ENCODE measurements at regions not wholly inside any gene's neighbourhood (a gene's known extent, or its start where the extent isn't known, plus 50 kb on each side); places are given as distances from the start of the nearest gene placed in this dataset.

DNA sequence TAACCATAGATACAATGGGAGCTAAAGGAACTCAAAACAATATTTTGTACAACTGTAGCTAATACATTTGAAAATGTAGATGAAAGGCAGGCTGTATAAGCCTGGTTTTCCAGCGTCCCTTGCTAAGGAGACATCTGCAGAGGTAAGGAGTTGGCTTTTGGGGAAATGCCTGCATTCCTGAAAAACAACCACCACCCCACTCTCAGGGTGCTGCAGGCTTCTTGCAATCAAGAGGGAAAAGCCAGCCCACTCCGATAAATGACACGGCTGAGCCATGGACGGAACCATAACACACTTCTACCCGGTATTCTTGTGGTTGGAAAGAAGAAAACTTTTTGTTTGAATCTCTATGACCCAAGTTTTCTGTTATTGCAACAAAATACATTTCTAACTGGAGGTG, 200.3 kb downstream of the TEX36 start:
- no peak overlapping the region for H3K4me3 ChIP-seq (ENCODE audit: low read depth, low read length)
- TF ChIP-seq, protein P1, sequence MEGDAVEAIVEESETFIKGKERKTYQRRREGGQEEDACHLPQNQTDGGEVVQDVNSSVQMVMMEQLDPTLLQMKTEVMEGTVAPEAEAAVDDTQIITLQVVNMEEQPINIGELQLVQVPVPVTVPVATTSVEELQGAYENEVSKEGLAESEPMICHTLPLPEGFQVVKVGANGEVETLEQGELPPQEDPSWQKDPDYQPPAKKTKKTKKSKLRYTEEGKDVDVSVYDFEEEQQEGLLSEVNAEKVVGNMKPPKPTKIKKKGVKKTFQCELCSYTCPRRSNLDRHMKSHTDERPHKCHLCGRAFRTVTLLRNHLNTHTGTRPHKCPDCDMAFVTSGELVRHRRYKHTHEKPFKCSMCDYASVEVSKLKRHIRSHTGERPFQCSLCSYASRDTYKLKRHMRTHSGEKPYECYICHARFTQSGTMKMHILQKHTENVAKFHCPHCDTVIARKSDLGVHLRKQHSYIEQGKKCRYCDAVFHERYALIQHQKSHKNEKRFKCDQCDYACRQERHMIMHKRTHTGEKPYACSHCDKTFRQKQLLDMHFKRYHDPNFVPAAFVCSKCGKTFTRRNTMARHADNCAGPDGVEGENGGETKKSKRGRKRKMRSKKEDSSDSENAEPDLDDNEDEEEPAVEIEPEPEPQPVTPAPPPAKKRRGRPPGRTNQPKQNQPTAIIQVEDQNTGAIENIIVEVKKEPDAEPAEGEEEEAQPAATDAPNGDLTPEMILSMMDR (IDR thresholded peaks at IDR 0.05; ENCODE audit: control insufficient read depth, extremely low read depth, insufficient read depth) = no peak
- no peak for DNase-seq (ENCODE audit: low read depth)

DNA sequence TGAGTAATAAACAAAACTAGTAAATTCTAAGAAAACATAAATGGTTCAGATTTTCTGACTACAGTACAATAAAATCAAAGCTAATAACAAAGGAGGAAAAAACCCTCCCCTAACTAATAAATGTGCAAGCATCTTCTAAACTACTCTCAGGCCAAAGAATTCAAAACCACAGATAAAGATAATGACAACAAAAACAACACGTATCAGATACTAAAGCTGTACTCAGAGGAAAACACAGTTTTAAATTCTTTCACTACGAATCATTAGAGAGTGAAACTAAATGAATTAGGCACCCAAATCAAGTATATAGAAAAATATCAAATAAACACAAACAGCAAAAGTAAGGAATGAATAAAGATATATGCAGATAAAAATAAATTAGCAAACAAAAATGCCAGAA, 200.9 kb downstream of the TEX36 start:
- no peak for DNase-seq (ENCODE audit: low read depth)
- TF ChIP-seq, protein P1 (IDR thresholded peaks at IDR 0.05; ENCODE audit: control insufficient read depth, extremely low read depth, insufficient read depth) = no peak
- no peak overlapping the region for H3K4me3 ChIP-seq (ENCODE audit: low read depth, low read length)

DNA sequence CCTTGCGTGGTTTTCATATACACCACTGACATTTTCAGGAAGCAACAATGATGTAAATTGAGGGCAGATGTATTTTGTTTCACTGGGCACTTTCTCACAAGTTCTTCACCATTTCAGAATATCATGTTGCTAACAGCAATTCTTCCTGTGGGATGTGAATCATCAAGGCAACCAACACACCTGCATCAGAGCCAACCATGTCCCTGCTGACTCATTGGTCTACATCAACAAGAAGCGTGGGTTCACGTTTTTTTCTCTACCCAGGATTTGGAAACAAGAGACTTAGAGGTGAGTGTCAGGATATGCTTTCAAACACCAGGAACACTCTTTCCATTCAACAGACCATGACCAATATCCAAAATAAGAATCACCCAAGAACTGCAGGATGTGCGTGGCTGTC, 203.9 kb downstream of the TEX36 start:
- TF ChIP-seq, protein P1 (IDR thresholded peaks at IDR 0.05; ENCODE audit: control insufficient read depth, extremely low read depth, insufficient read depth) = no peak
- no peak for DNase-seq (ENCODE audit: low read depth)
- no peak overlapping the region for H3K4me3 ChIP-seq (ENCODE audit: low read depth, low read length)

DNA sequence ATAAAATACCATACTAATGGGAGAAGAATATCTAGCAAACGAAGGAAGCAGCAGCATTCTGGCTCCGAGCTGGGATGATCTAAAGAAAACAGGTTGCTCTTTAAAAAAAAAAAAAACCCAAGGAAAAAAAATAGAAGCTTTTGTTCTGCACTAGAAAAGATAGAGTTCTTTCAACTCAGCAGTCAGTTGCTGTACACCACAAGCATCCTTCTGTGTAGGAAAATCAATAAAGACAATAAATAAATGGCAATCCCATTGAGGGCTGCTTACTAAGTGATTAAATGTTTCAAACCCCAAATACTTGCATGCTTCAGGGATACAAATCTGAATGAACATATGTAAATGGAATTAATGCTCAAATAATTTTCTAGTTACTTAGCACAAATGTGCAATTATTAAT, 207.1 kb downstream of the TEX36 start:
- TF ChIP-seq, protein P1 (IDR thresholded peaks at IDR 0.05; ENCODE audit: control insufficient read depth, extremely low read depth, insufficient read depth) = no peak
- no peak overlapping the region for H3K4me3 ChIP-seq (ENCODE audit: low read depth, low read length)
- no peak for DNase-seq (ENCODE audit: low read depth)

DNA sequence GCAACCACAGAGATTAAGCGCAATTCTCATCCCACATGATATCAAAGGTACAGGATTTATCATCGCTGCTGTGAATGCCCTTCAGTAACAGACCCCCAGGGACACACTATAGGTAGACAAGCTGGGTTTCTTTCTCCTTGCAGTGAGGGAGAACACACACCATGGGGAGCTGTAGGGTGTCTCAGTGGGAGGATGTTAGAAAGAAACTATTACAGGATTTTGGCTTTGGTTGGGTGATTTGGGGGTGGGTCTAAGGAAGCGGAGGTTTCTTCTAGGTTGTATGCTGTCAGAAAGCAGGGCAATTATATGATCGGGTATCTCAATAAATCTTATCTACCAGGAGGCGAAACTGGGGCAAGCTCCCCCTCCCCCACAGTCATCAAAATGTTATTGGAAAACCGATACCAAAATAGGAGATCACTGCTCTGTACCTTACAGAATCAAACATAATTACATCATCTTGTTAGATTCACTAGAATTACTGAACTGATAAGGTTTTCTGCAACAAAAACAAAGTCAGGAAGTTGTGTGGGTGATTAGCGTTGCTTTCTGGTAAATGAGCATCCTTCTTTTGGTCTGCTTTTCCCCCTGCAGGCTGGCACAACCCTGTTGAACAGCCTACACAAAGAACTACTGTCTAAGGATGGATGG, 209.7 kb downstream of the TEX36 start:
- H3K4me3 ChIP-seq (ENCODE audit: low read depth, low read length) = no peak overlapping the region
- no peak for DNase-seq (ENCODE audit: low read depth)
- TF ChIP-seq, protein P1 (IDR thresholded peaks at IDR 0.05; ENCODE audit: control insufficient read depth, extremely low read depth, insufficient read depth) = no peak

DNA sequence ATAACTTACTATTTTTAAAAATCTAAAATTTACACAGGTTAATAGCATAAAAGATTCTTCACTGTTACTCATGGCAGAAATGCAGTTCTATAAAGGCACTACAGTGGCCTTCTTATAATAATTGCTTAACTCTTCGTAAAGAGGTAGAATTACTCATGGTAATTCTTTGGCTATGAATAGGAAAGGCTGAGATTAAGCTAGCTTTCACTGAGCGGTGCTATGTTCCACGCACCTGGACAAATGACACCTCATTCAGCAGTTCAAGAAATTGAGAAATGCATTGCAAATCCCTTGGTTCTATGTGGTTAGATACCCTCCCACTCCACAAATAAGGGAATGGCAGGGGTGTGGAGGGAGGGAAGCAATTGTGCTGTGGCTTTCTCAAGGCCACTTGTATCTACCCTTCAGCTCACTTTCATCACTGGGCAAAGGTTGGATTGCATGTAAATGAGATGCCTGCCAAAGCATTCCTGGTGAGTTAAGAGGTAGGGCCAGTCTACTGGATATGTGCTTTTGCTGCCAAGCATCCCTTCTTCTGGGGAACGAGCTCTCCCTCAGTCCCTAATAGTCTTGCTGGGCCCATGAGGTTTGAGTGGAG, 210.9 kb downstream of the TEX36 start:
- DNase-seq (ENCODE audit: low read depth) = no peak
- TF ChIP-seq, protein P1 (IDR thresholded peaks at IDR 0.05; ENCODE audit: control insufficient read depth, extremely low read depth, insufficient read depth) = no peak
- H3K4me3 ChIP-seq (ENCODE audit: low read depth, low read length) = no peak overlapping the region

DNA sequence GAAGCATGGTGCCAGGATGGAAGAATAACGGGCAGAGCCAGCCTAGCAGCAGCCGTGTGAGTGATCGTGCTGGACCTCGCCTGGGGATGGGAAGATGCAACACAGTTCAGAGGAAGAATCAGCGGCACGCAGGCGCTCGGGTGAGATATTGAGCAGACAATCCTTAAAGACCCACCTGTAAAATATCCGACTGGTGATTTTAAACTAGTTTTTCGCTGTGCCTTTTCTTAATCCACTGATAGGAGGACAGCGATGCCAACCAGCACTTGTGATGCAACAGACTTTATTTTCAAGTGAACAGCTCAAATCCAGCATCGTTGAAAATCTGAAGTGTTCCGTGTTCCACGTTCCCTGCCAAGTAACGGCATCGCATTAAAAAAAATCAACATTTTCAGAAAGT, 214.7 kb downstream of the TEX36 start:
- TF ChIP-seq, protein P1 (IDR thresholded peaks at IDR 0.05; ENCODE audit: control insufficient read depth, extremely low read depth, insufficient read depth) = no peak
- H3K4me3 ChIP-seq (ENCODE audit: low read depth, low read length) = no peak overlapping the region
- no peak for DNase-seq (ENCODE audit: low read depth)
